ENCODE measurements at regions not wholly inside any gene's neighbourhood (a gene's known extent, or its start where the extent isn't known, plus 50 kb on each side); places are given as distances from the start of the nearest gene placed in this dataset.
"Not testable (repeated sequence)": the region's sequence is repeated elsewhere in the genome, so short reads cannot be mapped to it uniquely, and the experiment has no call there.

DNA sequence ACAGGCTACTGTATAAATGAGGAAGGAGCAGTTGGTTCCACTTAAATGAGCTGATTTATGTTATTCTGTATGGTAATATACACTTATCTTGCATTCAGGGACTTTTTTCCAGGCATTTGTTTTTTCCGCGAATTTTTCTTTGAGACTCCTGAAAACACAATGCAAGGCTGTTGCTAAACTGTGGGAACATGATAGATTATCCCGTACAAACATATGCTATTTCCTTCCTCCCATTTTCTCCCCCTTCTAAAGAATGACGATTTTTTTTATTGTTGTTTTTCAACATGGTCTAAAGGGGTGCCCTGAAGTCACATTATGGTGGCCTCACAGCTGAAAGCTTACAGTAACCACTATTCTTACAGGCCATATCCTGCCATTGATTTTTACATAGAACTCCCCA lies 523.9 kb upstream of the NRP1 start:
- CTCF ChIA-PET, result no interaction called here
- no peak for DNase-seq
- H4K20me1 ChIP-seq (ENCODE audit: control insufficient read depth, insufficient read depth, low read length, poor library complexity, severe bottlenecking), result no peaks in the 10 kb centered on the region
- H3K27me3 ChIP-seq (replicated peaks in 1 of 4; ENCODE audit: control extremely low read depth in 1 of 4, control insufficient read depth in 3 of 4, insufficient read depth in 4 of 4, low read length in 3 of 4), result no peaks in the 10 kb centered on the region
- H3K27ac ChIP-seq (ENCODE audit: low read length in 2 of 2), result no peak overlapping the region
- TF ChIP-seq, protein P1, sequence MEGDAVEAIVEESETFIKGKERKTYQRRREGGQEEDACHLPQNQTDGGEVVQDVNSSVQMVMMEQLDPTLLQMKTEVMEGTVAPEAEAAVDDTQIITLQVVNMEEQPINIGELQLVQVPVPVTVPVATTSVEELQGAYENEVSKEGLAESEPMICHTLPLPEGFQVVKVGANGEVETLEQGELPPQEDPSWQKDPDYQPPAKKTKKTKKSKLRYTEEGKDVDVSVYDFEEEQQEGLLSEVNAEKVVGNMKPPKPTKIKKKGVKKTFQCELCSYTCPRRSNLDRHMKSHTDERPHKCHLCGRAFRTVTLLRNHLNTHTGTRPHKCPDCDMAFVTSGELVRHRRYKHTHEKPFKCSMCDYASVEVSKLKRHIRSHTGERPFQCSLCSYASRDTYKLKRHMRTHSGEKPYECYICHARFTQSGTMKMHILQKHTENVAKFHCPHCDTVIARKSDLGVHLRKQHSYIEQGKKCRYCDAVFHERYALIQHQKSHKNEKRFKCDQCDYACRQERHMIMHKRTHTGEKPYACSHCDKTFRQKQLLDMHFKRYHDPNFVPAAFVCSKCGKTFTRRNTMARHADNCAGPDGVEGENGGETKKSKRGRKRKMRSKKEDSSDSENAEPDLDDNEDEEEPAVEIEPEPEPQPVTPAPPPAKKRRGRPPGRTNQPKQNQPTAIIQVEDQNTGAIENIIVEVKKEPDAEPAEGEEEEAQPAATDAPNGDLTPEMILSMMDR (IDR thresholded peaks at IDR 0.05), result no peak
- no peak for TF ChIP-seq EZH2 (IDR thresholded peaks at IDR 0.05; ENCODE audit: borderline replicate concordance, insufficient read depth, low read depth, low read length, poor library complexity, severe bottlenecking)
- no peaks in the 10 kb centered on the region for H3K4me1 Mint-ChIP-seq
- no peak overlapping the region for H3K27ac Mint-ChIP-seq
- no peaks in the 10 kb centered on the region for H3K79me2 ChIP-seq (ENCODE audit: control insufficient read depth, insufficient read depth, low read length)
- ATAC-seq (ENCODE audit: low read depth), result no peak
- H3K27me3 Mint-ChIP-seq, result no peaks in the 10 kb centered on the region
- WGBS (ENCODE audit: insufficient coverage), result no CpG with 5 or more reads among the region's 4 CpGs
- no peak overlapping the region for H2AFZ ChIP-seq (ENCODE audit: insufficient read depth, low read depth, low read length, poor library complexity, severe bottlenecking)
- POLR2A ChIA-PET, result no interaction called here
- H3K36me3 ChIP-seq (replicated peaks in 1 of 2; ENCODE audit: control extremely low read depth in 1 of 2, control insufficient read depth in 1 of 2, extremely low read depth in 1 of 2, insufficient read depth in 2 of 2, low read length in 1 of 2), result no peaks in the 10 kb centered on the region
- H3K9me3 ChIP-seq (ENCODE audit: control extremely low read depth in 1 of 3, control insufficient read depth in 2 of 3, insufficient read depth in 1 of 3, low read length in 2 of 3), result peaks cover 0 to 3% (median 0%) of the 10 kb centered on the region in 3 donors
- H3K9me3 Mint-ChIP-seq (ENCODE audit: insufficient read depth), result no peaks in the 10 kb centered on the region
- H3K9ac ChIP-seq (ENCODE audit: low read length), result no peak overlapping the region
- no peak overlapping the region for H3K4me2 ChIP-seq (replicated peaks; ENCODE audit: low read depth, low read length, poor library complexity, severe bottlenecking)
- no peak overlapping the region for H3K4me3 Mint-ChIP-seq
- no peaks in the 10 kb centered on the region for H3K4me1 ChIP-seq (ENCODE audit: control insufficient read depth in 2 of 2, insufficient read depth in 2 of 2, low read length in 2 of 2)
- no peak overlapping the region for H3K4me3 ChIP-seq (ENCODE audit: control extremely low read depth in 1 of 5, extremely low read depth in 1 of 5, insufficient read depth in 1 of 5, low read depth in 2 of 5, low read length in 4 of 5)
- intact Hi-C loops (cut with micrococcal nuclease), result no loop called here

DNA sequence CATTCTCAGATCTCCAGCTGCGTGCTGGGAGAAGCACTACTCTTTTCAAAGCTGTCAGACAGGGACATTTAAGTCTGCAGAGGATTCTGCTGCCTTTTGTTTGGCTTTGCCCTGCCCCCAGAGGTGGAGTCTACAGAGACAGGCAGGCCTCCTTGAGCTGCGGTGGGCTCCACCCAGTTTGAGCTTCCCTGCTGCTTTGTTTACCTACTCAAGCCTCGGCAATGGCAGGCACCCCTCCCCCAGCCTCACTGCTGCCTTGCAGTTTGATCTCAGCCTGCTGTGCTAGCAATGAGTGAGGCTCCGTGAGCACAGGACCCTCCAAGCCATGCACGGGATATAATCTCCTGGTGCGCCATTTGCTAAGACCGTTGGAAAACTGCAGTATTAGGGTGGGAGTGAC lies 518.8 kb upstream of the NRP1 start:
- H3K9me3 ChIP-seq (ENCODE audit: control extremely low read depth in 1 of 3, control insufficient read depth in 2 of 3, insufficient read depth in 1 of 3, low read length in 2 of 3); intact Hi-C loops (cut with micrococcal nuclease); CTCF ChIA-PET; H3K27me3 ChIP-seq (replicated peaks in 1 of 4; ENCODE audit: control extremely low read depth in 1 of 4, control insufficient read depth in 3 of 4, insufficient read depth in 4 of 4, low read length in 3 of 4); H3K4me3 Mint-ChIP-seq; H3K79me2 ChIP-seq (ENCODE audit: control insufficient read depth, insufficient read depth, low read length); H3K4me1 Mint-ChIP-seq; ATAC-seq (ENCODE audit: low read depth); H3K27ac Mint-ChIP-seq; H3K27ac ChIP-seq (ENCODE audit: low read length in 2 of 2); H3K4me3 ChIP-seq (ENCODE audit: control extremely low read depth in 1 of 5, extremely low read depth in 1 of 5, insufficient read depth in 1 of 5, low read depth in 2 of 5, low read length in 4 of 5); DNase-seq; H3K9ac ChIP-seq (ENCODE audit: low read length); H3K9me3 Mint-ChIP-seq (ENCODE audit: insufficient read depth); H3K4me1 ChIP-seq (ENCODE audit: control insufficient read depth in 2 of 2, insufficient read depth in 2 of 2, low read length in 2 of 2); H2AFZ ChIP-seq (ENCODE audit: insufficient read depth, low read depth, low read length, poor library complexity, severe bottlenecking); H3K27me3 Mint-ChIP-seq; H4K20me1 ChIP-seq (ENCODE audit: control insufficient read depth, insufficient read depth, low read length, poor library complexity, severe bottlenecking); POLR2A ChIA-PET; H3K36me3 ChIP-seq (replicated peaks in 1 of 2; ENCODE audit: control extremely low read depth in 1 of 2, control insufficient read depth in 1 of 2, extremely low read depth in 1 of 2, insufficient read depth in 2 of 2, low read length in 1 of 2); H3K4me2 ChIP-seq (replicated peaks; ENCODE audit: low read depth, low read length, poor library complexity, severe bottlenecking): not testable (repeated sequence)
- 86% methylated on average over 7 of the region's 7 CpGs for WGBS (ENCODE audit: insufficient coverage)

Data from B cell (primary cell).